Large intestine (tissue), 3 donors: ENCODE measurements at regions not wholly inside any gene's neighbourhood (a gene's known extent, or its start where the extent isn't known, plus 50 kb on each side); places are given as distances from the start of the nearest gene placed in this dataset.
"Not testable (repeated sequence)": the region's sequence is repeated elsewhere in the genome, so short reads cannot be mapped to it uniquely, and the experiment has no call there.

Experiments used
- DNase-seq, 2 donors: peaks; one replicate each; pipeline versions ENCODE4 v3.0.0 to v3.0.0-alpha.2; 2013
- H3K27ac ChIP-seq: one replicate; pipeline ENCODE4 v1.5.1; 2013; ENCODE audit warnings: low read length
- H3K27me3 ChIP-seq: 2 replicates; pipeline ENCODE4 v1.6.1; 2013; ENCODE audit warnings: low read length; ENCODE audit not compliant: control insufficient read depth, insufficient read depth
- H3K36me3 ChIP-seq: 2 replicates; pipeline ENCODE4 v1.6.1; 2013; ENCODE audit warnings: low read length; ENCODE audit not compliant: control insufficient read depth, insufficient read depth
- H3K4me1 ChIP-seq: one replicate; pipeline ENCODE4 v1.6.1; 2013; ENCODE audit warnings: low read length; ENCODE audit not compliant: control insufficient read depth, insufficient read depth
- H3K4me3 ChIP-seq: one replicate; pipeline ENCODE4 v1.5.1; 2013; ENCODE audit warnings: low read length
- H3K9me3 ChIP-seq: one replicate; pipeline ENCODE4 v1.6.1; 2013; ENCODE audit warnings: mild to moderate bottlenecking, low read depth, low read length, moderate library complexity; ENCODE audit not compliant: control insufficient read depth
- WGBS: methylation state at CpG from one replicate; pipeline ENCODE4 v1.1.5; 2013; ENCODE audit warnings: low lambda C conversion rate; ENCODE audit not compliant: insufficient coverage; 5-methylcytosine and 5-hydroxymethylcytosine counted together

GRCh38 chr7:130845581-130846085 is 111.6 kb upstream of the KLF14 start:
- no peak for DNase-seq
- Histone ChIP-seq H3K27me3 (no peaks in the 10 kb centered on the region), H3K9me3 (no peaks in the 10 kb centered on the region), H3K4me3 (no peak overlapping the region), H3K27ac (no peak overlapping the region), H3K36me3 (no peaks in the 10 kb centered on the region), H3K4me1 (no peaks in the 10 kb centered on the region)
- WGBS: no CpG with 5 or more reads among the region's 11 CpGs

GRCh38 chr7:130849604-130850003 is 115.6 kb upstream of the KLF14 start:
- 71% methylated on average over 1 of the region's 2 CpGs for WGBS
- no peaks in the 10 kb centered on the region for H3K27me3 ChIP-seq

GRCh38 chr7:130850956-130851355 is 116.9 kb upstream of the KLF14 start:
- no peak overlapping the region for H3K27ac ChIP-seq
- no CpG with 5 or more reads among the region's 1 CpG for WGBS
- peaks cover 5% of the 10 kb centered on the region for H3K9me3 ChIP-seq
- no peak for DNase-seq
- no peaks in the 10 kb centered on the region for H3K27me3 ChIP-seq
- no peak overlapping the region for H3K4me3 ChIP-seq
- no peaks in the 10 kb centered on the region for H3K36me3 ChIP-seq
- H3K4me1 ChIP-seq: no peaks in the 10 kb centered on the region

More at GRCh38 chr7:130849604-130850003, 115.6 kb upstream of the KLF14 start:
- Histone ChIP-seq H3K4me3 (no peak overlapping the region), H3K36me3 (no peaks in the 10 kb centered on the region), H3K9me3 (no peaks in the 10 kb centered on the region), H3K27ac (no peak overlapping the region), H3K4me1 (no peaks in the 10 kb centered on the region)
- no peak for DNase-seq

GRCh38 chr7:130852867-130853266 is 118.9 kb upstream of the KLF14 start:
- no peak overlapping the region for H3K4me3 ChIP-seq
- peaks cover 21% of the 10 kb centered on the region for H3K9me3 ChIP-seq
- no peak overlapping the region for H3K27ac ChIP-seq
- WGBS: no CpG with 5 or more reads among the region's 7 CpGs
- no peaks in the 10 kb centered on the region for H3K36me3 ChIP-seq
- no peaks in the 10 kb centered on the region for H3K4me1 ChIP-seq
- DNase-seq: no peak
- H3K27me3 ChIP-seq: no peaks in the 10 kb centered on the region

GRCh38 chr7:130853503-130854279 is 119.7 kb upstream of the KLF14 start:
- Histone ChIP-seq H3K4me1 (no peaks in the 10 kb centered on the region), H3K27me3 (no peaks in the 10 kb centered on the region), H3K36me3 (no peaks in the 10 kb centered on the region), H3K9me3 (peaks cover 21% of the 10 kb centered on the region), H3K27ac (no peak overlapping the region), H3K4me3 (no peak overlapping the region)
- no peak for DNase-seq
- WGBS: 100% methylated on average over 3 of the region's 7 CpGs

- no CpG with 5 or more reads among the region's 1 CpG for WGBS
- H3K27me3 ChIP-seq: no peaks in the 10 kb centered on the region
These were observed 120.5 kb upstream of the KLF14 start for GRCh38 chr7:130854481-130854880.

GRCh38 chr7:130856866-130857265 is 122.9 kb upstream of the KLF14 start:
- no peak overlapping the region for H3K27ac ChIP-seq
- peaks cover 21% of the 10 kb centered on the region for H3K9me3 ChIP-seq
- DNase-seq: no peak
- no peak overlapping the region for H3K4me3 ChIP-seq
- H3K27me3 ChIP-seq: no peaks in the 10 kb centered on the region
- no peaks in the 10 kb centered on the region for H3K4me1 ChIP-seq
- H3K36me3 ChIP-seq: no peaks in the 10 kb centered on the region

More at GRCh38 chr7:130854481-130854880, 120.5 kb upstream of the KLF14 start:
- no peaks in the 10 kb centered on the region for H3K36me3 ChIP-seq
- peaks cover 21% of the 10 kb centered on the region for H3K9me3 ChIP-seq
- no peak overlapping the region for H3K4me3 ChIP-seq
- H3K27ac ChIP-seq: no peak overlapping the region
- no peak for DNase-seq
- H3K4me1 ChIP-seq: no peaks in the 10 kb centered on the region

- H3K9me3 ChIP-seq: peaks cover 17% of the 10 kb centered on the region
- H3K27ac ChIP-seq, H3K36me3 ChIP-seq, H3K4me1 ChIP-seq, H3K27me3 ChIP-seq, H3K4me3 ChIP-seq, DNase-seq: not testable (repeated sequence)
- WGBS: no CpG with 5 or more reads among the region's 2 CpGs
These were observed 126.8 kb upstream of the KLF14 start for GRCh38 chr7:130860832-130861231.

- WGBS: no CpG with 5 or more reads among the region's 4 CpGs
- DNase-seq: peak in 1 of 2 donors; percentile 11
These were observed 131.6 kb upstream of the KLF14 start for GRCh38 chr7:130865408-130866236.

GRCh38 chr7:130867039-130867438 is 133.0 kb upstream of the KLF14 start:
- H3K36me3 ChIP-seq: no peaks in the 10 kb centered on the region
- WGBS: no CpG with 5 or more reads among the region's 2 CpGs

More at GRCh38 chr7:130865408-130866236, 131.6 kb upstream of the KLF14 start:
- no peaks in the 10 kb centered on the region for H3K9me3 ChIP-seq
- no peak overlapping the region for H3K27ac ChIP-seq
- H3K27me3 ChIP-seq: no peaks in the 10 kb centered on the region
- no peaks in the 10 kb centered on the region for H3K4me1 ChIP-seq
- no peak overlapping the region for H3K4me3 ChIP-seq
- H3K36me3 ChIP-seq: no peaks in the 10 kb centered on the region

More at GRCh38 chr7:130867039-130867438, 133.0 kb upstream of the KLF14 start:
- no peak for DNase-seq
- Histone ChIP-seq H3K27me3 (no peaks in the 10 kb centered on the region), H3K9me3 (no peaks in the 10 kb centered on the region), H3K4me3 (no peak overlapping the region), H3K27ac (no peak overlapping the region), H3K4me1 (no peaks in the 10 kb centered on the region)
